GM18868 (cell line): ENCODE measurements at regions not wholly inside any gene's neighbourhood (a gene's known extent, or its start where the extent isn't known, plus 50 kb on each side); places are given as distances from the start of the nearest gene placed in this dataset.

Source experiments
- ATAC-seq: cut with Tn5 transposase; IDR thresholded peaks from one replicate; pipeline ENCODE4 v1.9.1; 2021; ENCODE audit warnings: mild to moderate bottlenecking, moderate library complexity; ENCODE audit not compliant: unreplicated experiment

GRCh38 chr1:163725551-163725950, 403.8 kb downstream of the NUF2 start:
- no peak for ATAC-seq

- ATAC-seq: no peak
Measured at GRCh38 chr1:163730411-163730821, 408.7 kb downstream of the NUF2 start.

- no peak for ATAC-seq
Measured at GRCh38 chr1:163737261-163737660, 415.5 kb downstream of the NUF2 start.

- no peak for ATAC-seq
Measured at GRCh38 chr1:163744301-163744887, 422.6 kb downstream of the NUF2 start.

GRCh38 chr1:163745204-163745603, 423.4 kb downstream of the NUF2 start:
- ATAC-seq: no peak

- ATAC-seq: no peak
Measured at GRCh38 chr1:163747261-163747660, 425.5 kb downstream of the NUF2 start.

GRCh38 chr1:163747855-163748254, 426.1 kb downstream of the NUF2 start:
- ATAC-seq: no peak

GRCh38 chr1:163758977-163759670, 437.4 kb downstream of the NUF2 start:
- no peak for ATAC-seq

- ATAC-seq: no peak
Measured at GRCh38 chr1:163761898-163762297, 440.1 kb downstream of the NUF2 start.

GRCh38 chr1:163766257-163766918, 444.6 kb downstream of the NUF2 start:
- ATAC-seq: no peak

- no peak for ATAC-seq
Measured at GRCh38 chr1:163768576-163768975, 446.8 kb downstream of the NUF2 start.

- ATAC-seq: no peak
Measured at GRCh38 chr1:163770265-163770664, 448.5 kb downstream of the NUF2 start.

GRCh38 chr1:163771637-163772036, 449.9 kb downstream of the NUF2 start:
- ATAC-seq: no peak

- no peak for ATAC-seq
Measured at GRCh38 chr1:163772246-163772645, 450.5 kb downstream of the NUF2 start.

- no peak for ATAC-seq
Measured at GRCh38 chr1:163773396-163773795, 451.6 kb downstream of the NUF2 start.

GRCh38 chr1:163774401-163774945, 452.7 kb downstream of the NUF2 start:
- no peak for ATAC-seq

- no peak for ATAC-seq
Measured at GRCh38 chr1:163774978-163775620, 453.3 kb downstream of the NUF2 start.

GRCh38 chr1:163777205-163777604, 455.5 kb downstream of the NUF2 start:
- no peak for ATAC-seq

GRCh38 chr1:163781146-163781545, 459.4 kb downstream of the NUF2 start:
- no peak for ATAC-seq

GRCh38 chr1:163785868-163786405, 464.2 kb downstream of the NUF2 start:
- no peak for ATAC-seq

- no peak for ATAC-seq
Measured at GRCh38 chr1:163789911-163790310, 468.2 kb downstream of the NUF2 start.
